ENCODE measurements at regions not wholly inside any gene's neighbourhood (a gene's known extent, or its start where the extent isn't known, plus 50 kb on each side); places are given as distances from the start of the nearest gene placed in this dataset.

DNA sequence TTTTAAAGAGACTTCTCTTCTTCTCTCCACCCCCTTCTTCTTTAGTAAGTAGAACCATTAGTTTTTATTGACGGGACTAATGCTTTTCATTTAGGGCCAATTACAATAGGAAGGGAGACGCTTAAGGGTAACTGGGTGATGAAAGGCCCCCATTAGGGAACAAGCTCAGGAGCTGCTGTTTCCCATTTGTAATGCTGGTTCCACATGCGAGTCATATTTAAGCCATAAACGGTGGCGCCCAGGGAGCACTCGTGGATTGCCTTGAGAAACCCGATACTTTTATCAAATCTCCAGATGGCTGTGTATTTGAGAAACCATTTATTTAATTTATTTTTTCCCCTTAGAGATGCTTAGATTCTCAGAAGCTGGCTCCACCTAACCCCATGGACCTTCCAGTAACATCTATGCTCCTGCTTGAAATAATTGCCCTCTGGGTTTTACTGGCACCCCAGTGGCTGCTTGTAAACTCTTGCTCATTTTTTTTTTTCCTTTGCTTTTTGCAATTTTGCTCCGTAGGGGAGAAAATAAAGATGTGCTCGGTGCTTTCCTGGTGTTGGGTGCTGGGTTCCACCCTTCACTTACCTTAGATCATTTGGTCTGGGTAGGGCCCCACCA lies 124.2 kb upstream of the MSX1 start:
- Histone ChIP-seq H3K4me3 (IDR thresholded peaks at IDR 0.05; ENCODE audit: insufficient read depth, low read depth, low read length) (no peak overlapping the region), H3K4me2 (no peak overlapping the region), H3K27me3 (ENCODE audit: insufficient read depth, low read depth) (no peaks in the 10 kb centered on the region), H3K79me2 (ENCODE audit: insufficient read depth, low read depth) (no peaks in the 10 kb centered on the region), H3K27ac (no peak overlapping the region), H3K36me3 (ENCODE audit: insufficient read depth) (no peaks in the 10 kb centered on the region), H3K9ac (no peak overlapping the region), H4K20me1 (ENCODE audit: insufficient read depth) (no peaks in the 10 kb centered on the region), H3K4me1 (ENCODE audit: low read depth, poor library complexity, severe bottlenecking) (no peaks in the 10 kb centered on the region), H2AFZ (ENCODE audit: low read depth) (no peak overlapping the region)
- TF ChIP-seq, protein P1, sequence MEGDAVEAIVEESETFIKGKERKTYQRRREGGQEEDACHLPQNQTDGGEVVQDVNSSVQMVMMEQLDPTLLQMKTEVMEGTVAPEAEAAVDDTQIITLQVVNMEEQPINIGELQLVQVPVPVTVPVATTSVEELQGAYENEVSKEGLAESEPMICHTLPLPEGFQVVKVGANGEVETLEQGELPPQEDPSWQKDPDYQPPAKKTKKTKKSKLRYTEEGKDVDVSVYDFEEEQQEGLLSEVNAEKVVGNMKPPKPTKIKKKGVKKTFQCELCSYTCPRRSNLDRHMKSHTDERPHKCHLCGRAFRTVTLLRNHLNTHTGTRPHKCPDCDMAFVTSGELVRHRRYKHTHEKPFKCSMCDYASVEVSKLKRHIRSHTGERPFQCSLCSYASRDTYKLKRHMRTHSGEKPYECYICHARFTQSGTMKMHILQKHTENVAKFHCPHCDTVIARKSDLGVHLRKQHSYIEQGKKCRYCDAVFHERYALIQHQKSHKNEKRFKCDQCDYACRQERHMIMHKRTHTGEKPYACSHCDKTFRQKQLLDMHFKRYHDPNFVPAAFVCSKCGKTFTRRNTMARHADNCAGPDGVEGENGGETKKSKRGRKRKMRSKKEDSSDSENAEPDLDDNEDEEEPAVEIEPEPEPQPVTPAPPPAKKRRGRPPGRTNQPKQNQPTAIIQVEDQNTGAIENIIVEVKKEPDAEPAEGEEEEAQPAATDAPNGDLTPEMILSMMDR (conservative IDR thresholded peaks at IDR 0.05; ENCODE audit: low read depth, low read length) = no peak

GRCh38 chr4:4734425-4734824 lies 125.0 kb upstream of the MSX1 start:
- Histone ChIP-seq H3K79me2 (ENCODE audit: insufficient read depth, low read depth) (no peaks in the 10 kb centered on the region), H2AFZ (ENCODE audit: low read depth) (no peak overlapping the region), H3K4me1 (ENCODE audit: low read depth, poor library complexity, severe bottlenecking) (no peaks in the 10 kb centered on the region), H3K27ac (no peak overlapping the region), H4K20me1 (ENCODE audit: insufficient read depth) (no peaks in the 10 kb centered on the region), H3K36me3 (ENCODE audit: insufficient read depth) (no peaks in the 10 kb centered on the region), H3K4me3 (IDR thresholded peaks at IDR 0.05; ENCODE audit: insufficient read depth, low read depth, low read length) (no peak overlapping the region), H3K4me2 (no peak overlapping the region), H3K27me3 (ENCODE audit: insufficient read depth, low read depth) (no peaks in the 10 kb centered on the region), H3K9ac (no peak overlapping the region)
- TF ChIP-seq, protein P1 (conservative IDR thresholded peaks at IDR 0.05; ENCODE audit: low read depth, low read length) = no peak

GRCh38 chr4:4733663-4734062 lies 125.8 kb upstream of the MSX1 start:
- Histone ChIP-seq H2AFZ (ENCODE audit: low read depth) (no peak overlapping the region), H3K79me2 (ENCODE audit: insufficient read depth, low read depth) (no peaks in the 10 kb centered on the region), H4K20me1 (ENCODE audit: insufficient read depth) (no peaks in the 10 kb centered on the region), H3K4me3 (IDR thresholded peaks at IDR 0.05; ENCODE audit: insufficient read depth, low read depth, low read length) (no peak overlapping the region), H3K27me3 (ENCODE audit: insufficient read depth, low read depth) (no peaks in the 10 kb centered on the region), H3K27ac (no peak overlapping the region), H3K9ac (no peak overlapping the region), H3K4me1 (ENCODE audit: low read depth, poor library complexity, severe bottlenecking) (no peaks in the 10 kb centered on the region), H3K4me2 (no peak overlapping the region), H3K36me3 (ENCODE audit: insufficient read depth) (no peaks in the 10 kb centered on the region)
- TF ChIP-seq, protein P1 (conservative IDR thresholded peaks at IDR 0.05; ENCODE audit: low read depth, low read length) = no peak

DNA sequence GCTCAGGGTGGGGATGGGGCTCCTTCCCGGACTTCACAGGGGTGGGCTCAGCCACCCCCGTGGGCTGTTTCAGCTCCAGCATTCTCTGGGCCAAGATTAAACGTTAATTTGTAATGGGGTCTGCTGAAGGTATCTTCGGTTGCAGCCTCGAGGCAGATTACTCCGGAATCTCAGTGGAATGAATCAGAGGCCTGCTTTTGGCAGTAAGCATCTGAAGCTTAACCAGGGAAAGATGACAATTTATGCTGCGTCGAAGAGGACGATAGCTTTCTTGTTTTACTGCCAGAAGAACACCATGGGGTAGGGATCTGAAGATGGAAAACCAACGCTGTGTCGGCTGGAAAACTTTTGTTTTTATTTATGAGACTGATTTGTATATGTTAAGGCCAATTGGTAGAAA lies 129.2 kb upstream of the MSX1 start:
- no peak overlapping the region for H3K9ac ChIP-seq
- no peaks in the 10 kb centered on the region for H3K27me3 ChIP-seq (ENCODE audit: insufficient read depth, low read depth)
- no peak overlapping the region for H3K4me2 ChIP-seq
- no peaks in the 10 kb centered on the region for H3K36me3 ChIP-seq (ENCODE audit: insufficient read depth)
- TF ChIP-seq, protein P1 (conservative IDR thresholded peaks at IDR 0.05; ENCODE audit: low read depth, low read length) = no peak
- no peaks in the 10 kb centered on the region for H3K79me2 ChIP-seq (ENCODE audit: insufficient read depth, low read depth)
- no peak overlapping the region for H3K4me3 ChIP-seq (IDR thresholded peaks at IDR 0.05; ENCODE audit: insufficient read depth, low read depth, low read length)
- no peaks in the 10 kb centered on the region for H3K4me1 ChIP-seq (ENCODE audit: low read depth, poor library complexity, severe bottlenecking)
- H4K20me1 ChIP-seq (ENCODE audit: insufficient read depth) = no peaks in the 10 kb centered on the region
- H3K27ac ChIP-seq = no peak overlapping the region
- H2AFZ ChIP-seq (ENCODE audit: low read depth) = no peak overlapping the region
